HG03025 (cell line): ENCODE measurements at regions not wholly inside any gene's neighbourhood (a gene's known extent, or its start where the extent isn't known, plus 50 kb on each side); places are given as distances from the start of the nearest gene placed in this dataset.

Experiments used
- ATAC-seq: cut with Tn5 transposase; IDR thresholded peaks from one replicate; pipeline ENCODE4 v1.9.1; 2021; ENCODE audit warnings: mild to moderate bottlenecking, moderate library complexity; ENCODE audit not compliant: unreplicated experiment, low FRiP score

DNA sequence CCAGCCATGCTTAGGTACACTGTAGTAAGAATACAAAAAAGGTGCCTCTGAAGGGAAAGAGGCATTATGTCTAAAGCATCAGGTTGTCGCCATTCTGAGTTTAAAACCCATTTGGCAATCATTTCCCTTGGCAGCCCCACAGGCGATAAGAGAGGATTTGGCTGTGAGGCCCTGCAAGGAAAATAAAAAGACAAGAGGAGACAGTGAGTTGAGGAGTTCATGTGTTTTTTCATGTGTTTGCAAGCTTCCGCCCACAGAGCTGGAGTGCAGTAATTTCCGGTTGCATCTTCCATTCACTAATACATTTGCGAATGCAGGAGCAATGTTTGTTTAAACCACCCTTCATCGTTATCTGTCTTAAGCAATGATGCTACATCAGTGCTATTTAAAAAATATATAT lies 138.5 kb upstream of the SOX4 start:
- no peak for ATAC-seq

DNA sequence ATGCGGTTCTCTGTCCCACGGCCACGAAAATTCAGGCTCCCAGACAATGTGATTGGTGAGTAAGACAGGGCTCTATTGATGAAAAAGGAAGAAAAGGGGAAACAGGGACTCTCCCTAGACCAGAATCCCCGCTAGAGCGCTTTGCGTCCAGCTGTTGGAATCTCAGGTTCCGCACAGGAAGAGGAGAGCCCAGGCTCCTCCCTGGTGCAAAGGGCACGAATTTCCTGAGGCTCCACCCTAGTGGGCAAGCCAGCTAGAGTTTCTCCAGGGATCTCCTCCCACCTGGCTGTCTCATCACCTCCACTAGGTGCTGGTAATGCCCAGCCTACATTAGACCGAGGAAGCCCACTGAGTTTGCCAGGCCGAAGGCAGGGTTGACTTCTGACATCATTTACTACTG lies 135.9 kb upstream of the SOX4 start:
- no peak for ATAC-seq

GRCh38 chr6:21459641-21460040 lies 133.9 kb upstream of the SOX4 start:
- ATAC-seq, result no peak

GRCh38 chr6:21461844-21462518 lies 131.6 kb upstream of the SOX4 start:
- ATAC-seq, result no peak

- no peak for ATAC-seq
These were observed 131.1 kb upstream of the SOX4 start for GRCh38 chr6:21462519-21462852.

GRCh38 chr6:21467091-21467490 lies 126.5 kb upstream of the SOX4 start:
- no peak for ATAC-seq

DNA sequence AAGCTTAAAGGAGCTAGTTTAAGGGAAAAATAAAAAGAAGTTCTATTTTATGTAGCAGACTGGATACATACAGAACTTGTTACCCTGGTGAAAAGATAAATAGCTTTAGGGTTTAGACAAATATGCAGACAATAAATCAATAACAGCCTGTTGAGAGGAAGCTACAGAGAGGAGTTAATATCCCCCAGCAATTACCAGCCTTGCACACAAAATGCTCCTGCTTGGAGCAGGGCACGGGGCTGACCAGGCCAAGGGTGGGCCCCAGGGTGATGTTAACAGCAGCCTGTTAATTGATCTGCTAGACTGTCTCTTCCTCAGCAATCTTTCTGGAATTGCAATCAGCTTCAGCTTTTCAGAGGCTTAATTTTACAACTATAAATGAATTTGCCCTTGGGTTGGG lies 125.1 kb upstream of the SOX4 start:
- ATAC-seq, result no peak

GRCh38 chr6:21469213-21469612 lies 124.3 kb upstream of the SOX4 start:
- no peak for ATAC-seq

- no peak for ATAC-seq
These were observed 117.4 kb upstream of the SOX4 start for GRCh38 chr6:21476112-21476511.

- no peak for ATAC-seq
These were observed 115.1 kb upstream of the SOX4 start for GRCh38 chr6:21478411-21478810.

DNA sequence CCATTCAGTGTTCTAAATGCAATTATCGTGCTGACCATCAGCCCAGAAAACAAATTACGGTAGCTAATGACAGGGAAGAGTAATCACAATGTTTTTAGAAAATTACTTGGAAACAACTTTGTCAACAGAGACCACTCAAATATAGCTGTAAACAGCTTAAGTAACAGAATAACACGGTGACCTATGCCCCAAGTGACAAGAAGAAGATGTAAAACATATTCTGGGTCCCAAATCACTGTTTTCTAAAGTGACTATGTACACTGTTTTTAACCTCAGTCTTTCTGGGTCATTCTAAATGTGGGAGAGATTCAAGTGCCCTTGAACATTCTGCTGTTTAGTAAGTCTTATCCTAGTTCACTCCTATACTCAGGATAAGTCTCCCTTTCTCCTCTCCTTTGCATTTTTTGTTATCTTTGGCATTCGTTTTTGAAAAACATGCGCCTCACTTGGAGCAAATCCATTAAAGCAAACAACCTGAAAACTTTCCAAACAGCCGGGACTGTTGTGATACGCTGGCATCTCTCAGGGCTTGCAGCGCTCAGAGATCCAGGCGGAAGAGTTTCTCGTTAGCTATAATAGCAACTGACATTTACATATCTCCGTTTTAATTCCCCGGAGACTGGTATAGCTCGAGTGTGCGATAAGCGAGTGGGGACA lies 114.5 kb upstream of the SOX4 start:
- ATAC-seq, result no peak

DNA sequence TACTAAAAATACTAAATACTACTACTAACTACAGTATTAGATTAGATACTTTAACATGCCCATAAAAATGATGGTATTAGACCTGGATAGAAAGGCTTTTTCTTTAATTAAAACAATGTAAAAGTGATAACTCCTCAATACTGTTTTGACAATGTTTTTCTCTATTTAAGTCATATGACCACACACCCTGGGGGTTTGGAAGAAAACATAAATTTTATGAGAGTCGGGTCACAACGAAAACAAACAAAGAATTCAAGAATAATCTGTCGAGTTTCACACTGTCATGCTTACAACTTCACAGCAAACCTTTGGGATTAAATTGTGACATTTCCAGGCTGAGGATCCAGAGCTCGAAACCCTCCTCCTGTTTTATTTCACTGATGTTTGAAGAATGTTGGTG lies 107.4 kb upstream of the SOX4 start:
- no peak for ATAC-seq

DNA sequence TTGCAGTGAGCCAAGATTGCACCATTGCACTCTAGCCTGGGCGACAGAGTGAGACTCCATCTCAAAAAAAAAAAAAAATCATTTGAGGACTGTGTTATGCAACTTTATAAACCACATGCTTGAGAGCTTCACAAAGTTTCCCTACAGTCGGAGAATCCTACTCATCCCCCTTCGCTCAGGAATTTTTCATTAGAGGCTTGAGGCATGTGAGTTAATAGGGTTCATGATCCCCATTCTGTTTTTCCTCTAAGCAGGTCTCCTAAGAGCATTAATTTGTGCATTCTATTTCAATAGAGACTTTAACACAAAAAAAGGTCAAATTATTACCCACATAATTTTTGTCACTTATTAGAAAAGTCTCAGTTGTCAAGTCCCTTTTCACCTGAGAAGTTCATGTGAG lies 103.7 kb upstream of the SOX4 start:
- ATAC-seq, result no peak

- no peak for ATAC-seq
These were observed 101.6 kb upstream of the SOX4 start for GRCh38 chr6:21491955-21492354.

GRCh38 chr6:21494505-21494904 lies 99.0 kb upstream of the SOX4 start:
- ATAC-seq, result no peak

DNA sequence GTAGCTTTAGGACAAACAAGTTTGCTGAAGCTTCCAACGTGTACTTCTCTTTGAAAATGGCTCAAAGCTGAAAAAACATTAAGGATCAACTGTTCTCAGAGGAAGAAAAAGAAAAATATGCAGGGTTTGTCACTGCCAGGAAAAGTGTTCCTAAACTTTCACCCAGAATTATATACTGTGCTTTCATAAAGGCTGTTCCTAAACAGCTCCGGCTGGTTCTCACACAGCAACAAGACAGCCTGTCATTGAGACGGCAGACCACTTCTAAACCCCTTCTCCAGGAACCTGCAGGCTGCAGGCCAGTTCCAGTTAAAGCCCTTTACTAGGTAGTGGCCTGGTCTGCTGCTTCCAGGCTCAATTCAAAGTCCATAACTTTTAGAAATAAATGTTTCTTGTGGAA lies 97.4 kb upstream of the SOX4 start:
- ATAC-seq, result no peak

GRCh38 chr6:21496706-21497105 lies 96.8 kb upstream of the SOX4 start:
- ATAC-seq, result no peak

DNA sequence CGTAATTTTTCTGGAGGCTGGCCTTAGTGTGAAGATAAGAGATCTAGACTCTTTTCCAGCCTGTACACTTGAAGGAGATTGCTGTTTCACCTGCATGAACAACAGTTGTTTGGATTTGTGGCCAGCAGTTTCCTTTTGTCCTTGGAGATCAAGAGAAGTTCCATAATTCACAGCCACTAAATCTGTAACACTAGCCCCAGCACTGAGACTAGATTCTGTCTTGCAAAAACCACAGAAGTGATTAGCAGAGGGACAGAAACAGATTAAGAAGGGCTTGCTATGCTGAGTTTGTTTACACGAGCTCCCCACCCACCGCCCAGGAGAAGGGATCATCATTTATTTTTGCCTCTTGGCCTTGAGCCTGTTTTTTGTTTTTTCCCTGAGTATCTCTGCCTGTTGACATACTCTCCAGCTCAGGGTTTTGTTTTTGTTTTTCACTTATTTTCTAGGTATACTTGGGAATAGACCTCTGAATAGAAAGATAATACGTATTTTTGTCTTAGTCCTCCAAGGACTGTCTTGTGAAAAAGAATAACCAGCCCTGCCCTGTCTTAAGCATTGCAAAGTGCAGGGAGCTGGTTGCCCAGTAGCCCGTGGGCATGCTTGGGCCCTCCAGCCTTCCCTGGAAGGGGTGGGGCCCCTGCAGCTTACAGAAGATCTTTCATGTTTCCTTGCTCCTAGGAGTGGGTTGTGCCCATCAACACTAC lies 93.1 kb upstream of the SOX4 start:
- no peak for ATAC-seq

DNA sequence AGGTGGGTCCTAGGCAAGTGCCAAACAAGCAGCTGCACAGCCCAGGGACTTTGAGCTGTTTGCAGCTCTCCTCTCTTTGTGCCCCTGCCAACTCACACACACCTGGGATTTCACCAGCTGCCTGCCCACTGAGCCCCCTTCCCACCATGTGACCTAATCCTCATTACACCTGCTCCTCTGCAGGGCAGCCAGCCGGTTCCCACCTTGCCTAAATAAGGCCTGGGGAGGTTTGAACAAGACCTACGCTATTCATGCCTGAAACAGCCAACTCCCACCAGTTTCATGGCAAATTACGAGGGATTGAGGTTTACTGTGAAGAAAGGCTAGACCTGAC lies 92.6 kb upstream of the SOX4 start:
- ATAC-seq, result no peak

DNA sequence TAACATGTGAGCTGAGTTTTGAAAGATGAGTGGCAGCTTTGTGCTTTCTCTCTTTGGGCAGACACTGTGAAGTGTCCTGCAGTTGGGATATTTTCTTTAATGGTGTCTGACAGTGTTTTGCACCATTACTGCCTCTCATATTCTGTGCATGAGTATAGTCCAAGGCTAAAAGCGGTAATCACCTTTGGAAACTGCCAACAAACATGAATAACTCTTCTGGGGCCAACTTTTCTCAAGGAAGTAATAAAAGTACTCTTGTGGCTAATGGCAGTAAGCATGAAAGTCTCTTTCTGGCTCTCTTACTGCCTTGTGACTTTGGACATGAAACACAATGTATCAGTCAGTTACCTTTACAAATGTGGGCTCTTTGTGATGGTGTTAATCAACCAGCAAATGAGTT lies 91.7 kb upstream of the SOX4 start:
- no peak for ATAC-seq

DNA sequence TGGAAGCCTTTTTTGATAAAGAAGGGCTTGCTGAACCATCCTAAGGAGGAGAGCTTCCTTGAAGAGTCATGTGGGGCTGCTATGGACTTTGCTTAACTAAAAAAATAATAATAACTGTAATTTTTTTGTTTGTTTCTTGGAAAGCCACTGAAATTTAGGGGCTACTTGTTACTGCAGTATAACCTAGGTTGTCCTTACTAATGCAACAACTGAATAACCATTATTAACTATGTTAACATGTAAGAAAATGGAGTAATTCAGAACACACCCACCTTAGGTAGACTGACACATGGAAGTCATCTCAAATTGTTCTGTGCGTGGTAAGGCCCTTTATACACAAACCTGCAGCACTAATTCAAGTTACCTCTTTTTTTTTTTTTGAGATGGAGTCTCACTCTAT lies 90.9 kb upstream of the SOX4 start:
- ATAC-seq, result no peak

GRCh38 chr6:21504790-21505189 lies 88.8 kb upstream of the SOX4 start:
- ATAC-seq, result no peak
